ENCODE measurements at regions not wholly inside any gene's neighbourhood (a gene's known extent, or its start where the extent isn't known, plus 50 kb on each side); places are given as distances from the start of the nearest gene placed in this dataset.

DNA sequence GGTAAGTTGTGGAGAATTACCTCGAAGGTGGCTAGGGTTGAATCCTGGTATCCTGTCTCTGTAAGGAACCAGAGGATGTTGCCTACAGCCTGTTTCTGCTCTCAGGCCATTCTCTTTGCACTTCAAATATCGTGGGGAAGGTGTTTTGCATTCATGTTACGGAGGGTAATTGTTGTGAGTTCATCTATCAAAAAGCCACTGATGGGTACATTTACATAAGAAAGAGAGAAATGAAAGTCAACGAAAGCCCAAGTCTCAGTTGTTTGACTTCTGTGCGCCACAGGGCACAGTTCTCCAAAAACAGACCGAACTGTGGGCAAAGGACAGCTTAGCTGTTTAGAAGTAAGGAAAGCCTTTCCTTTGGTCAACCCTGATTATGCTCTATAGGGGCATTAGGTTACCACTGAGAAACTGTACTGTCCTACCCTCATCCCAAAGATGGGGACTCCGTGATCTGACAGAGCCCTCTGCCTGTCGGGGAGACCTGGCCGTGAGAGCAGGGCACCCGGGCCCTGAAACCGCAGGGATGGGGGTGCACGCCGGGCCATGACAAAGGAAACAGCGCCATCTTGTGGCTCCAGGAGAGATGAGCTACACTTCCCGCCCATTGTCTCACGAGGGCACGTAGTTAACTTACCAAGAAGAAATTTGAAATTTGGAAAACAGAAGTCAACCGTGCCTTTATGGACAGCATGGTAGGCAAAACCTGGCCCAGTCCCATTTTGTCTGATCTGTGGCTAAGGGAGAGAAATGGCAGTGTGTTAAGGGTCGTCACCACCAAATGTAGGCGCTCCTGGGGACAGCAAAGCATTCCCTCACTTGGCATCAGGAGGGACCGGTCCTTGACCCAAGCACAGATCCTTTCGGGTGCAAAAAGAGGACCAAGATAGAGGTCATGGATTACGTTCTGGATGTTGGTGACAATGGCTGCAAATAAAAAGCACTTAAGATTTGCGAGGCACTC is 74.5 kb upstream of the DYNLRB2 start:
- Mint-ChIP-seq H3K27ac (ENCODE audit: unreplicated experiment) (no peak overlapping the region), H3K27me3 (ENCODE audit: low read depth) (peaks cover 19% of the 10 kb centered on the region)
- DNase-seq (ENCODE audit: low spot score): peak; percentile 86

GRCh38 chr16:80463751-80464495 is 76.9 kb upstream of the DYNLRB2 start:
- Mint-ChIP-seq H3K4me1 (ENCODE audit: low read depth) (peaks cover 9% of the 10 kb centered on the region), H3K4me3 (ENCODE audit: unreplicated experiment) (no peak overlapping the region), H3K27me3 (ENCODE audit: low read depth) (peaks cover 16% of the 10 kb centered on the region), H3K9me3 (ENCODE audit: low read depth) (no peaks in the 10 kb centered on the region), H3K27ac (ENCODE audit: unreplicated experiment) (no peak overlapping the region), H3K36me3 (ENCODE audit: low read depth) (no peaks in the 10 kb centered on the region)
- no peak for DNase-seq (ENCODE audit: low spot score)
- TF ChIP-seq, protein P1, sequence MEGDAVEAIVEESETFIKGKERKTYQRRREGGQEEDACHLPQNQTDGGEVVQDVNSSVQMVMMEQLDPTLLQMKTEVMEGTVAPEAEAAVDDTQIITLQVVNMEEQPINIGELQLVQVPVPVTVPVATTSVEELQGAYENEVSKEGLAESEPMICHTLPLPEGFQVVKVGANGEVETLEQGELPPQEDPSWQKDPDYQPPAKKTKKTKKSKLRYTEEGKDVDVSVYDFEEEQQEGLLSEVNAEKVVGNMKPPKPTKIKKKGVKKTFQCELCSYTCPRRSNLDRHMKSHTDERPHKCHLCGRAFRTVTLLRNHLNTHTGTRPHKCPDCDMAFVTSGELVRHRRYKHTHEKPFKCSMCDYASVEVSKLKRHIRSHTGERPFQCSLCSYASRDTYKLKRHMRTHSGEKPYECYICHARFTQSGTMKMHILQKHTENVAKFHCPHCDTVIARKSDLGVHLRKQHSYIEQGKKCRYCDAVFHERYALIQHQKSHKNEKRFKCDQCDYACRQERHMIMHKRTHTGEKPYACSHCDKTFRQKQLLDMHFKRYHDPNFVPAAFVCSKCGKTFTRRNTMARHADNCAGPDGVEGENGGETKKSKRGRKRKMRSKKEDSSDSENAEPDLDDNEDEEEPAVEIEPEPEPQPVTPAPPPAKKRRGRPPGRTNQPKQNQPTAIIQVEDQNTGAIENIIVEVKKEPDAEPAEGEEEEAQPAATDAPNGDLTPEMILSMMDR (IDR thresholded peaks at IDR 0.05): no peak

More for the DNA sequence above, 74.5 kb upstream of the DYNLRB2 start:
- peaks cover 7% of the 10 kb centered on the region for H3K9me3 Mint-ChIP-seq (ENCODE audit: low read depth)
- H3K4me3 Mint-ChIP-seq (ENCODE audit: unreplicated experiment): no peak overlapping the region
- H3K4me1 Mint-ChIP-seq (ENCODE audit: low read depth): peaks cover 4% of the 10 kb centered on the region
- H3K36me3 Mint-ChIP-seq (ENCODE audit: low read depth): peaks cover 6% of the 10 kb centered on the region
- TF ChIP-seq, protein P1 (IDR thresholded peaks at IDR 0.05): peak; percentile 98

DNA sequence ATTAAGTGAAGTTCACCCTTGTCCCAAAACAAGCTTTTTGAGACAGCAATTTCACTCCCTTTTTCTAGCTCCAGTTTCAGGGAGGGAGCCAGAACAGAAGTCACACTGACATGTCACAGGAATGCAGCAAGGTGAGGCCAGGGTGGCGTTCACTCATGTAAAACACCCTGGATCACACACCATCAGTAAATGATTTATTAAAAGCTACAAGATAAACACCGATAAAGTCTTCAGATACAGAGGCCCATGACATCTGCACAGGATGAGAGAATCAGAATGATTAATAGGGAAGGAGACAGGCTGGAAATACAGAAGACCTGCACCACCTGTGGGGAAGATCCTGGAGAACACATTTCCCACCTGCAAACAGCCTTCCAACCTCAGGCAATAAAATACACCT is 77.5 kb upstream of the DYNLRB2 start:
- Mint-ChIP-seq H3K27ac (ENCODE audit: unreplicated experiment) (no peak overlapping the region), H3K36me3 (ENCODE audit: low read depth) (no peaks in the 10 kb centered on the region), H3K4me1 (ENCODE audit: low read depth) (peaks cover 10% of the 10 kb centered on the region), H3K4me3 (ENCODE audit: unreplicated experiment) (no peak overlapping the region), H3K27me3 (ENCODE audit: low read depth) (peaks cover 14% of the 10 kb centered on the region), H3K9me3 (ENCODE audit: low read depth) (no peaks in the 10 kb centered on the region)
- DNase-seq (ENCODE audit: low spot score): no peak
- TF ChIP-seq, protein P1 (IDR thresholded peaks at IDR 0.05): no peak

DNA sequence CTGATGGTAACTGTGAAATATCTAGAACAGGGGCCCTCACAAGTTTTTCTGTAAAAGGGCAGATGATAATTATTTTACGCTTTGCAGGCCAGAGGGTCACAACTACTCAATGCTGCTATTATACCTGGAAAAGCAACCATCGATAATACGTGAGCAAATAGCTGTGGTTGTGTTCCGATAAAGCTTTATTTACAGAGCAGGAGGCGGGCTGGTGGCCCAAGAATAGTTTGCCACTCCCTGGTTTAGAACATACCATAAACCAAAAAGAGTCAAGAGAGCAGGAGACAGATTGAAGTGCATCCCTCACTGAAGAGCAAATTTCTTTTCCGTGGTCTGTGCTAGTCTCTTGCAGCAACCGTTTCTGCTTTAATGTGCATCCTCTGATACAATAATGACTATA is 77.9 kb upstream of the DYNLRB2 start:
- DNase-seq (ENCODE audit: low spot score): no peak
- Mint-ChIP-seq H3K27ac (ENCODE audit: unreplicated experiment) (no peak overlapping the region), H3K36me3 (ENCODE audit: low read depth) (no peaks in the 10 kb centered on the region), H3K4me3 (ENCODE audit: unreplicated experiment) (no peak overlapping the region), H3K27me3 (ENCODE audit: low read depth) (peaks cover 14% of the 10 kb centered on the region), H3K4me1 (ENCODE audit: low read depth) (peaks cover 10% of the 10 kb centered on the region), H3K9me3 (ENCODE audit: low read depth) (no peaks in the 10 kb centered on the region)
- TF ChIP-seq, protein P1 (IDR thresholded peaks at IDR 0.05): no peak

DNA sequence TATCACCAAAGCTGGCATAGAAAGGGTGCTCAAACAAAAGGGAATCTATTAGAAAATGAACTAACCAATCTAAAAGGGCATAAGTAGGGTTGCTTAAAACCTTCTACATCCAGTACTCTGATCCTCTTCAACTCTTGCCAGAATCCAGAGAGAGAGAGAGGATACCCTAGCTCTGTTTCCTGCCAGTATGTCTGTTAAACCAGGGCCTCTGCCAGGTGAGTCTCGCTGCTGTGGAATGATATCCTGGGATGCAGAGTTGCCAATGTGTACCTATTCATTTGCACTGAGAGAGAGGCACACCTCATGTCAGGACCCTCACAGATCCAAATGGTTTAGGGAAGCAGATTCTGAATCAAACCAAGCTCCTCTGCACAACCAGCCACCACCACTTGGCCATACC is 79.8 kb upstream of the DYNLRB2 start:
- Mint-ChIP-seq H3K4me3 (ENCODE audit: unreplicated experiment) (no peak overlapping the region), H3K27me3 (ENCODE audit: low read depth) (peaks cover 14% of the 10 kb centered on the region), H3K36me3 (ENCODE audit: low read depth) (no peaks in the 10 kb centered on the region), H3K9me3 (ENCODE audit: low read depth) (no peaks in the 10 kb centered on the region), H3K4me1 (ENCODE audit: low read depth) (peaks cover 6% of the 10 kb centered on the region), H3K27ac (ENCODE audit: unreplicated experiment) (no peak overlapping the region)
- no peak for DNase-seq (ENCODE audit: low spot score)
- TF ChIP-seq, protein P1 (IDR thresholded peaks at IDR 0.05): no peak
